B cell (primary cell): ENCODE measurements at regions not wholly inside any gene's neighbourhood (a gene's known extent, or its start where the extent isn't known, plus 50 kb on each side); places are given as distances from the start of the nearest gene placed in this dataset.

ENCODE experiments used
- EZH2 ChIP-seq: IDR thresholded peaks from 2 replicates; pipeline ENCODE4 v1.6.1; 2012; ENCODE audit warnings: borderline replicate concordance, low read depth, mild to moderate bottlenecking, moderate library complexity, low read length; ENCODE audit not compliant: insufficient read depth, poor library complexity, severe bottlenecking
- TF ChIP-seq, protein P1 (sequence below): fragments of 200-600 bp; IDR thresholded peaks from one replicate; pipeline ENCODE4 v1.8.0; 2022; ENCODE audit warnings: antibody characterized with exemption, mild to moderate bottlenecking

DNA sequence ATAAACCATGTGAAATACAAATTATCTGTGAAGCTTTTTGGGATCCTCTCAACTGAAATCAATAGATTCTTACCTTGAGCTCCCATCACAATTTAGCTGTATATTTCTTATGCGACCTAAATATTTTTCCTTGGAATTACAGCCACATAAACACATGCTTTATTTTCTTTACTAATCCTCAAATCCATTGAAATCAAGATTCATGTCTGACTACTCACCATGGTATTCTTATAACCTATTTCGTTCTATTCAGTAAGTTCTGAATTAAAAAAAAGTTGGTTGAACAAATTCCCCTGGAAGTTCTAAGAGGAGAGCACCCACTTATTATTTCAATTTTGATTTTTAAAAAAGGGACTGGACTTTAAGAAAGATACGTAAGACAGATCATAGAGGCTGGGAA, 292.1 kb upstream of the ATP2B1 start:
- TF ChIP-seq, protein P1, sequence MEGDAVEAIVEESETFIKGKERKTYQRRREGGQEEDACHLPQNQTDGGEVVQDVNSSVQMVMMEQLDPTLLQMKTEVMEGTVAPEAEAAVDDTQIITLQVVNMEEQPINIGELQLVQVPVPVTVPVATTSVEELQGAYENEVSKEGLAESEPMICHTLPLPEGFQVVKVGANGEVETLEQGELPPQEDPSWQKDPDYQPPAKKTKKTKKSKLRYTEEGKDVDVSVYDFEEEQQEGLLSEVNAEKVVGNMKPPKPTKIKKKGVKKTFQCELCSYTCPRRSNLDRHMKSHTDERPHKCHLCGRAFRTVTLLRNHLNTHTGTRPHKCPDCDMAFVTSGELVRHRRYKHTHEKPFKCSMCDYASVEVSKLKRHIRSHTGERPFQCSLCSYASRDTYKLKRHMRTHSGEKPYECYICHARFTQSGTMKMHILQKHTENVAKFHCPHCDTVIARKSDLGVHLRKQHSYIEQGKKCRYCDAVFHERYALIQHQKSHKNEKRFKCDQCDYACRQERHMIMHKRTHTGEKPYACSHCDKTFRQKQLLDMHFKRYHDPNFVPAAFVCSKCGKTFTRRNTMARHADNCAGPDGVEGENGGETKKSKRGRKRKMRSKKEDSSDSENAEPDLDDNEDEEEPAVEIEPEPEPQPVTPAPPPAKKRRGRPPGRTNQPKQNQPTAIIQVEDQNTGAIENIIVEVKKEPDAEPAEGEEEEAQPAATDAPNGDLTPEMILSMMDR, result no peak
- TF ChIP-seq EZH2, result no peak
